ENCODE measurements at regions not wholly inside any gene's neighbourhood (a gene's known extent, or its start where the extent isn't known, plus 50 kb on each side); places are given as distances from the start of the nearest gene placed in this dataset.
"Not testable (repeated sequence)": the region's sequence is repeated elsewhere in the genome, so short reads cannot be mapped to it uniquely, and the experiment has no call there.

DNA sequence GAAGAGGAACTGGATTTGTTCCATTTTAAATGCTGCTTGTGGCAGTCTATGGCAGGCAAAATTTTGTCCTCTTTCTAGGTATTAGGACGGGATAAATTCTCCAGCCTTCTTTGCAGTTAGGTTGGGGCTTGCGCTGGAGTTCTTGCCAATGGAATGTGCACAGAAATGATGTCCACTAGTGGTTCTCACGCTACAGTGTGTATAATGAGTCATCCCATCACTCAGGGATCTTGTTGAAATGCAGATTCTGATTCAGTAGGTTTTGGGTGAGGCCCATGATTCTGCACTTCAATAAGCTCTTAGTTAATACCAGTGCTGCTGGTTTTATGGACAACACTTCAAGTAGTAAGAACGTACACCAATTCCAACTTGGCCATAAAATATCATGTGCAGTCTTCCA is 317.6 kb upstream of the KLF4 start:
- no peak for DNase-seq

DNA sequence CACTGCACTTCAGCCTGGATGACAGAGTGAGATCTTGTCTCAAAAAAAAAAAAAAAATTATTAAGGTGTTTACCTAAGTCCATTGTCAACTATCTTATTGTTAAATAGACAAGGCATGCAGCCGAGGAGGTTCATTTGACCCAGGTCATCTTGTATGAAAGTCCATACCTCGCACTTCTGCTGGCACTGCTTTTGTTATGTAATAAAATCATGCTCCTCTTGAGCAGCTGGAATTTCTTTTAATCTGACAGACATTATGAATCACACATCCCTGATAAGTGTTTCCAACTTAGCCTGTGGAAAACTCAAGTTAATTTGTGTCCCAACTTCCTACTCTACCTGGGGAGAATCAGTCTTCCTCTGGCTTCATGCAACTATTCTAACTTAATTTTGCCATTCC is 315.6 kb upstream of the KLF4 start:
- DNase-seq: no peak

DNA sequence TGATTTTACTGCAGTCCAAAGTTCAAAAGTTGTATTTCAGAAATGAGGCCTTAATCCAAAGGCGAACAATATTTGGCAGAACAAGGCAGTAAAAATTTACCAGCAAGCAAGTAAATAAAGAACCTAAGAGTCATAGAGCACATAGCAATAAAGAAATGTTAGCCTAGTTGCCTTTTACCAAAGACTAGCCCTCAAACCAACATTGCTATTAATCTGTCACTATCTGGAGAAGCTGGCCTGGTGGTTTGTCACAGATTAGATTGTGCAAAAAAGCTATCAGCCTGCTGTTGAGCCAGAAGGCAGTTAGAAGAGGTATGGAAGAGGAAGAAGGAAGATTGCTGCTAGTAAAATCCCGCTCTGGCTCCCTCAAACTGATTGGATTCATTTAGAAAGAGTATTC is 304.7 kb upstream of the KLF4 start:
- no peak for DNase-seq

DNA sequence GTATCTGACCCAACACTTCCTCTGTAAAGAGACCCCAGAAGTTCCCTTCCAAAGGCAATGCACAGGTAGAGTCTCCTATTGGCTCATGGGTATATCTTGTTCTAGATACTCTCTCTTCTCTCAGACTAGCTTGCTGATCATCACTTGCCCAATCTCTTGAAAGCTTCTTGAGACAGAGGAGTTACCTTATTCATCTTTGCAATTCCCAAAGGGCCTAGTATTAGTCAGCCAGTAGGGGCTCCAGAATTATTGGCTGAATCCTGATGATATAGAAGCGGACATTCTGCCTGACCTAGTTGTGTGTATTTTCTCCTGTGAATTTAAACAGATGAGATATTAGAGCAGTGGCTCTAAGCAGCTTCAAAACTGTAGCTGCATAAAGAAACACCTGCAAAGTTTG is 304.0 kb upstream of the KLF4 start:
- no peak for DNase-seq

DNA sequence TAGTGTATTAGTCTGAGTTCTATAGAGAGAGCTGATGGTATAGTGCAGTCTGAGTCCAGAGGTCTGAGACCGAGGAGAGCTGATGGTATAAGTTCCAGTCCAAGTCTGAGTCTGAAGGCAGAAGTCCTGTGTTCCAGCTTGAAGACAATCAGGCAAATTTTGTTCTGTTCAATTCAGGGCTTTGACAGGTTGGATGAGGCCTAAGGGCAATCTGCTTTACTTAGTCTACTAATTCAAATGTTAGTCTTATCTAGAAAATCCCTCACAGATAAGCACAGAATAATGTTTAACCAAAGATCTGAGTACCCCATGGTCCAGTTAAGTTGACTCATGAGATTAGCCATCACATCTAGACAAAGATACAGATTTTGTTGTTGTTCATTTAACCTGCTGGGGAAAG is 303.0 kb upstream of the KLF4 start:
- no peak for DNase-seq

DNA sequence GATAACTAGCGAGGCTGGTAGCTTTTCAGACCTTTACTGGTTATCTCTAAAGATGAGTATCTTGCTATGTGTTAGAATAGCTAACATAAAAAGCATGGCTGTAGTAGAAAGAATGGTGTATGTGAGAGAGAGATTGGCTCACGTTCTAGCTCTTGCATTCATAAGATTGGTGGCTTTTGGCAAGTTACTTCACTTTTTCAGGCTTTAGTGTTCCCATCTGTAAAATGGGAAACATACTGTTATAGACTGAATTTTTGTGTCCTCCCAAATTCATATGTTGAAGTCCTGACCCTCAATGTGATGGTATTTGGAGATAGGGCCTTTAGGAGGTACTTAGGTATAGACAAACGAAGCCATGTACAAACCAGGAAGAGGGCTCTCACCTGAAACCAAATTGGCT is 302.4 kb upstream of the KLF4 start:
- no peak for DNase-seq

DNA sequence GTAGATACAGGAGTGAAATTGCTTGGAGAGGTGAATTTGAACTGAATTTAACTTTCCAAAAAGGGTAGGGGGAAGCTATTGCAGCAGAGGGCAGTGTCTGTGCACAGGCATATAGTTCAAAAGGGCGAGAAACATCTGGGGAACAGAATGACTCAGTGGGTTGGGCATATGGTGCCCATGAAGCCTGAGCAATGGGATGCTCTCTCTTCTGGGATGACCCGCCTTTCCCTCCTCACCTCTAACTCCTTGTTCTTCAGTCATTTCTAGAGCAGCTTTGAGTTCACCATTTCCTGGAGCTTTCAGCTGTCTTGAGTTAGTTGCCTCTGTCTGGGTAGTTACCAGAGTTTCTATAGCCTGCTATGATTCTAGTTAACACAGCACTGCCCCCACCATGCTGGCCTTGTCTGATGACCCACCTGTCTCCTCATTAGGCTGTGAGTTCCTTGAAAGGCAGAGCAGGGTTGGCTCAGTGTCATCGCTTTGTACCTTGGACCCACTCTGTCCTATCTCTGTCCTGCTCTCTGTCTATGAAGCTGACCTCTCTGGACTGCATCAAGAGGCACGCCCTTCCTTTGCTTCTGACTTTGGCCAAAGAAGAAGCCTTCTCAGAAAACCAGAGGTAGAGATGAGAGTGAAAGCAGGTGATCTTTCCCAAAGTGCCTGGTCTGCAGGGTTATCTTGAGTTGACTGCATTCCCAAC is 299.6 kb upstream of the KLF4 start:
- DNase-seq: no peak

DNA sequence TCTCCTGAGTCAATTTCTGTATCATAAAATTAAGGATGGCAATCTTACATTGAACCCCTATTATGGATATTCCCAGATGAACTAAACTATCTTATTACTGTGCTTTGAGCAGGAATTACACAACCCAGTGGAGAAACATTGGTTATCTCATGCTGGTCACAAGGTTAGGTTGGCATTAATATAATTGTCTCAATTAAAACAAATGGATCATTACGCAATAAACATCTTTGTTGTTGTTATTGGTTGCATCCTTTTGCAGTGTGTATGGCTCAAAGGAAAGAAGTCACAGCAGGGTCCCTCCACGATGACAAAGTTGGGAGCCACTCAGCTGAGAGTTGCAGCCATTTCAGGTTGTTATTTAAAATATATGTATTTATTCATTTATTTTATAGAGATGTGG is 297.0 kb upstream of the KLF4 start:
- no peak for DNase-seq

DNA sequence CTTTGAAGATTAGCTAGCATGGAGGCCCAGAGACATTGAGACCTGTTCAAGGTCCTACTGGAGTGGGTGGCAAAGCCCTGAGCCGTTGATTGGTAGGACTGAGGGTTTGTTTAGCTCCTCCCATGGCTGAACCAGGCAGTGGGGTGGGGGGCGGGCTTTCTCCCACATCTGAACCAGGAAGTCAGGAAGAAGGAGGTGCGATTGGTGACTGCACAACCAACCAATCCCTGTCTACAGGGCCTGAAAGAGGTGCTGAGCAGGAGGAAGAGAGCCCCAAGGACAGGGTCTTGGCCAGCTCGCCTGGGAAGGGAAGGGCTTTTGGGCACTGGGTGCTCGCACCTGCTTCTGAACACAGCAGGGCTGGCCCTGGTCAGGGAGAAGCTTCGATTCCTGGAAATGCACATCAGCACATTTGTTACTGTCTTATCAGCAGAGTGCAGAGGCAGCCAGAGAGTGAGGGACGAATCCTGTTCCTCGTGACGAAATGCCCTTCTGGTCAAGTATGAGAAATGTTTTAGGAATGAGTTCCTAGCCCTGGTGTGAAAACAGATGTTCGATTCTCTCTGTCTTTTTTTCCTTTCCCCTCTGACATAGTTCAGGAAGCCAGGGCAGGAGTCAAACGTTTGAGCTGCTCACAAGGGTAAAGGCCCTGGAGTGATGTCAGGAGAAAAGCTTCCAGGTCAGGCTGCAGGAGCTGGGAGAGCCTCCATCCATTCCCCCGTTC is 294.8 kb upstream of the KLF4 start:
- no peak for DNase-seq

DNA sequence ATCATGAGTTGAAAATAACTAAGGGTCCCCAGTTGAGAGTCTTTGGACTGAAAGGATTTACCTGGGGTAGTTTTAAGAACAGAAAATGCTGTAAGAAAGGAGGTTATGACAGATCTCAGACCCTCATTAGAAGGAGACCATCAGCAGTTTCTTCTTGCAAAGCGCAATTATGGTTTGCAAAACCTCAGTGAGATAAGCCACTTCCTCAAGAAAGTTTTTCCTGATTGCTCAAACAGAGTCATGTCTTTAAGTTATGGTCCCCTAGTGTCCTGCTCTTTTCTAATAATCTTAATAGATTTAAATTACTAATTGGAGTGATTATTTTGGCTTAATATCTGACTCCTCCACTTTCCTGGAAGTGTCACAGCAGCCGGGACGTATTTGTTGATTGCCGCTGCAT is 293.2 kb upstream of the KLF4 start:
- DNase-seq: no peak

DNA sequence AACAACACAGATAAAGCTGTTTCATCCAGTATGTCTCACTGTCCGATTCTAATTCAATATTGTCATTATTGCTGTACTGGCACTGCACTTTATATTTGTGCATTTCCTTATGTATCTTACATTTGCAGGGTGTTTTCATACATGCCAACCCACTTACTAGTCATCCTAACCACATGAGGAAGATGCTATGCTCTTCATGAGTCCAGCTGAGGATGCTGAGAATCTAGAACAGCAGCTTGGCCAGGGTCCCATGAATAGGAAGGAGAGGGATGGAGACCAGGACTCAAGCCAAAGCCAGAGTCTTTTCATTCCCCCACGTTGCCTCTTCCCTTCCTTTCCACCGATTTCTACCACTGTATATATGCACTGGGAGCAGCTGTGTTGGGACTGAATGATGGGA is 292.8 kb upstream of the KLF4 start:
- no peak for DNase-seq

DNA sequence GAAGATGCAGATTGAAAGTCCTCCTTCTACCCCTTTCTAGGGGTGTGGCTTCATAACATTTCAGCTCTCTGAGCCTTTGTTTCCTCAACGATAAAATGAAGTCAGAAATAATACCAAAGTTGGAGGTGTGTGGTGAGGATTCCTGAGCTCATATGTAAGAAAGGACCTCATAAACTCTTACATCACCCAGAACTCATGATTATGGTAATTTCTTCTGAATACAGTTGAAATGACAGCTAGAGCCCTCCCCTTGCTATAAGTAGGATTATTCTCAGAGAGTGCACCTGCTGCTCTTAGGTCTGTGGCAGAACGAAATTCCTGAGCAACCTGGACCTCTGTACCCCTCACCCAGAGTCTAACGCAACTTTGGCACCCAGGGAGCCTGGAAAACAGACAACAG is 291.4 kb upstream of the KLF4 start:
- no peak for DNase-seq

DNA sequence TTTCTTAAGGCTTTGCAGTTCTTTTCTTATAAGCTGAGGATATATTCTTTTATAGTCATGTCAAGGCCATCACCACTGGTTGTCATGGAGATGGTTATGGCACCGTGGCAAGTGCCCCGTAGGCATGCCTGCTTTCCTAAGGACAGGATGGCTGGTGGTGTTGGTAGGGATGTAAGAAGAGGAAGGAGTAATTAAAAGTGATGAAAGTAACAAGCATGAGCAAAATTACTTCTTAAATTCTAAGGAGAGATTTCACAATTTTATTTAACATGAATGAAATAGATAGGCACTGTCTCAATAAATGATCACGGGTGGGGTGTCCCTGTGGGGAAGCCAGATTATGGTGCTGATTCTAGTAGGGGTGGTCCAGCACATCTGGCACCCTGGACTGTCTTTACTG is 290.2 kb upstream of the KLF4 start:
- DNase-seq: no peak

DNA sequence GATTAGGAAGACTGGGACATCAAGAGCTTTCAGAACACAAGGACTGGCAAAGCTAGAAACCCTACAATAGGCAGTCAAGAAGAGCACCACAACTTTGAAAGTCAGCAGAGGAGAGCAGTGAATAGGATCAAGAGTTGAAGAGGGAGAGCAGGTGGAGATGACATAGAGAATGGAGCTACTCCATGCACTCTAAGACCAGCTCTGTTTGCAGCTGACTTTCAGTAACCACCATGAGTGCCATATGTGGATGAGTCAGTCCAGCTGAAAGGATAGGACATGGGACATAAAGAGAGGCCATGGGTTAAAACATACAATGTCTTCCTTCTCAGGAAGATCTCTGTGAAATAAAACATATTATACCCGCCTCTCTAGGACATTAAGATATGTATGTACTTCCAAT is 289.1 kb upstream of the KLF4 start:
- DNase-seq: no peak

DNA sequence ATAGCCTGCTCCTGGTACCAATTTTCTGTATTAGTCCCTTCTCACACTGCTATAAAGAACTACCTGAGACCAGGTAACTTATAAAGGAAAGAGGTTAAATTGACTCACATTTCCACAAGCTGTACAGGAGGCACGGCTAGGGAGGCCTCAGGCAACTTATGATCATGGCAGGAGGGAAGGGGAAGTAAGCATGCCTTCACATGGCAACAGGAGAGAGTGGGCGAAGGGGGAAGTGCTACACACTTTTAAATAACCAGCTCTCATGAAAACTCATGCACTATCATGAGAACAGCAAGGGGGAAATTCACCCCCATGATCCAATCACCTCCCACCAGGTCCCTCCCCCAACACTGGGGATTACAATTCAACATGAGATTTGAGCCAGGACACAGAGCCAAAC is 284.5 kb upstream of the KLF4 start:
- not testable (repeated sequence) for DNase-seq

DNA sequence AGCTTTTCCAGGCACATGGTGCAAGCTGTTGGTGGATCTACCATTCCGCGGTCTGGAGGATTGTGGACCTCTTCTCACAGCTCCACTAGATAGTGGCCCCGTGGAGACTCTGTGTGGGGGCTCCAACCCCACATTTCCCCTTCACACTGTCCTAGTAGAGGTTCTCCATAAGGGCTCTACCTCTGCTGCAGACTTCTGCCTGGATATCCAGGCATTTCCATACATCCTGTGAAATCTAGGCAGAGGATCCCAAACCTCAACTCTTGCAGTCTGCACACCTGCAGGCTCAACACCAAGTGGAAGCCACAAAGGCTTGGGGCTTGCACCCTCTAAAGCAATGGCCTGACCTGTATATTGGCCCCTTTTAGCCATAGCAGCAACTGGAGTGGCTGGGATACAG is 283.4 kb upstream of the KLF4 start:
- no peak for DNase-seq

DNA sequence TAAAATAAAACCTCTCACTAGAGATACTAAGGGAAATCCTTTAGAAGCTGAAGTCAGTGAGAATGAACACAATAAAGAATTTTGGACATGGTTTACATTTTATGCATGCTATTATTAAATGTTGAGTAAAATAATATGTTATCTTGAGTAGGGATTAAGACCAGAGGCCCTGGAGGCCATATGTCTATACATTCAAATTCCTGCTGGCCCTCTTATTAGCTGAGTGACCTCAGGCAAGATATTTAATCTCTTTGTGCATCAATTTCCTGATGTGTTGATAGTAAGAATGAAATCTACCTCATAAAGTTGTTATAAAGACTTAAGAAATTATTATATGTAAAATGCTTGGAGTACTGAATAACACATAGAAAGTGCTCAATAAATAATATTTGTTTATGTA is 281.1 kb upstream of the KLF4 start:
- no peak for DNase-seq

DNA sequence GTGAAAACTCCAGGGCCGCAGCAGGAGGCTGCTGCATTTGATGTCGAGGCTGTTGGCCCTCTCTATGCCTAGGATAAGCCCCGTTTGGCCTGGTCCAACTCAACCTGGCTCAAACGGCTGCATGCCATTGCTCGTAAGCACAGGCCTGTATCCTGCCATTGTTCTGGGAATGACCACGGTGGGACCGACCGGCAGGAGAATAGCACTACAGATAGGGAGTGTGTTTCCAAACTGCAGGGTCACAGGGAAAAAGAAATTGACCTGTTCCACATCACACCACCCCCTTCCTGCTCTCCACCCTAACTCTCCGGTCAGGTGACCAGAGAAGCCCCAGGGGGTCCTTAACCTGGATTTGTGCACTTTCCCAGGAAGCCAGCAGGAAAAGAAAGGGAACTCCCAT is 278.7 kb upstream of the KLF4 start:
- no peak for DNase-seq

DNA sequence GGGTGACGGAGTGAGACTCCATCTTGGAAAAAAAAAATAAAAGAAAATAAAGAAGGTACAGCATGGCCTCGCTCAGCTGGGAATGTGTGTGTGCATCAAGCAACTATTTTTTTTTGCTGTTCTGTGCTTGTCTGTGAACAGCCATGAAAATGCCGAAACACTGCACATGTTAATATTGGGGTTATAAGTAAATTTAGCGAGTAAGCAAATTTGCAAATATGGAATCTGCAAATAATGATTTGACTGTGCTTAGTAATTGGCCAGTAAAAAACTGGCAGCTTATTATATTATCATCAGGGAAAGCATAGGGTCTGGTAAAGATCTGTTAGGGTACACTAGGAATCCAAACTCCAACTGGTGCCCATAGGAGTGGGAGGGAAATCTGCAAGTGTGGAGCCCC is 278.1 kb upstream of the KLF4 start:
- DNase-seq: no peak

DNA sequence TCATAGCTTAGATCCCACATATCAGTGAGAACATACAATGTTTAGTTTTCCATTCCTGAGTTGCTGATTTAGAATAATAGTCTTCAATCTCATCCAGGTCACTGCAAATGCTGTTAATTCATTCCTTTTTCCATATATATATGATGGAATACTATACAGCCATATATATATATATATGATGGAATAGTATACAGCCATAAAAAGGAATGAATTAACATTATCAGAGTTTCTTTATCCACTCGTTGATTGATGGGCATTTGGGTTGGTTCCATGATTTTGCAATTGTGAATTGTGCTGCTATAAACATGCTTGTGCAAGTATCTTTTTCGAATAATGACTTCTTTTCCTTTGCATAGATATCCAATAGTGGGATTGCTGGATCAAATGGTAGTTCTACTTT is 273.9 kb upstream of the KLF4 start:
- DNase-seq: not testable (repeated sequence)

DNA sequence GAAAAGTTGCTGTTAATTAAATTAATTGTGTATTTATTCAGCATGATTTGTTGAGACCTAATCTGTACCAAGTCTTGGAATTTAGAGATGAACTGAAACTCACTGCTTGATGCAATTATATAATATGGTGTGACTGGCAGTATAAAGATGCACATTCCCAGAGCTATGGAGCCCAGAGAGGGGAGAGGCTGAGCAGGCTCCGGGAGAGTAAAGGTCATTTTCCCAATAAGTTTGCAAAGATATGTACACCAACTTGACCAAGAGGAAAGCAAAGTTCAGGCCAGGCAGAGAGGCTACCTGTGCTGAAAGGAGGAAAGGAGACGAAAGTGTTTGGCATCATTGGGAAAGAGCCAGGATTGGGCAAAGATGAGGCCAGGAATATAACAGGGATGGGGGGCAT is 271.7 kb upstream of the KLF4 start:
- DNase-seq: no peak

DNA sequence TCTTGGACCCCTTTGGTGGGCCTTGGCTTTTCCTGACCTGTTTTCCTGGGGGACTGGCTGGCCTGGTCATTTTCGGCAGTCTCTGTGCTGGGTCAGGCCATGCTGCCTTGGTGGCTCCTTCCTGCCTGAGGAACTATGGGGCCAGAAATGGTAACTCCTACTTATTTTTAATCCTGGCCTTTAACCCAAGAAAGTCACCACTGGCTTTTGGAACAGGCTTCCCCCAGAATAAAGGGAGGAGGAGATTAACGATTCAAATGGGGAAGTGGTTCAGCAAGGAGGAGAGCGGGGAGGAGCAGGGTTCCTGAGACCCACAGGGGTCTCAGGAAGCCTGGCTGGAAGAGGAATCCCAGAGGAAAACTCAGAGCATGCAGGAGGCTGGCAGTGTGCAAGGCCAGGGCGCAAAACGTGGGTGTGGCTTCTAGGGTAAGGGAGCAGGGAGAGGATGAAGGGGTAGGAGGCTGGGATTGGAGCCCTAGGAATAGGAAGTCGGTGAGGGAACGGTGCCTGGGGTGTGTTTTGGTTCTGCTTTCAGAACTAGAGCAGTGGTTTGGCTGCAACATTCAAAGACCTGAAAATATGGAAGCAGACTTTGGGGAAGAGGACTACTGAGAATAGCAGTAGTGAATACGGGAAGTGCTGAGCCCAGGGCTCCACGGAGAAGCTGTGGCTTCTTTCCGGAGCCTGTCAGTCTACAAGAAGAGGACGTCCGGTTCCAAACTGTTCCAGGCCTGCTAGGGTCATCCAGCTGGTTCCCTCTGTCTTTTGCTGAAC is 271.1 kb upstream of the KLF4 start:
- no peak for DNase-seq

DNA sequence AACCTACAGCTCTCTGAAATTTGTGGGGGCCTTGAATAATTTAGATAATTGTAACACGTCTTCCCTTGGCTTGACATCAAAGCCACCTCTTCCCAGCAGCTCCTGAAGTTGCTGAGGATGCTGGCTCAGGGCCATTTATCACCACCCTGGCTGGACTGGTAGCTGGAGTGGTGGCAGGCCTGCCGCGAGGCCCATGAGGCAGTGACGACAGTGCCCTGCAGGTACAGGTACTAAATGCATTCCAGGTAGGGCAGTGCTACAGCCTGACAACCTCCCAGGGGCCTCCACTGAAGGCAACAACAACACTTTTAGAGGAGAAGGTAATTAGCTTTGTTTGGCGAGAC is 270.2 kb upstream of the KLF4 start:
- DNase-seq: no peak
